GM12874 (cell line): ENCODE measurements at regions not wholly inside any gene's neighbourhood (a gene's known extent, or its start where the extent isn't known, plus 50 kb on each side); places are given as distances from the start of the nearest gene placed in this dataset.

Experiments used
- CTCF ChIP-seq: IDR thresholded peaks from 2 replicates; pipeline ENCODE4 v1.5.1; 2011; ENCODE audit warnings: low read depth, mild to moderate bottlenecking, control low read depth, low read length, moderate library complexity; ENCODE audit not compliant: insufficient read depth

GRCh38 chr4:61086979-61087378, 113.1 kb upstream of the ADGRL3 start:
- TF ChIP-seq CTCF, result no peak

- TF ChIP-seq CTCF, result no peak
Measured at GRCh38 chr4:61094854-61095598, 105.1 kb upstream of the ADGRL3 start.

GRCh38 chr4:61128682-61129081, 71.4 kb upstream of the ADGRL3 start:
- TF ChIP-seq CTCF, result no peak

GRCh38 chr4:61129971-61130370, 70.2 kb upstream of the ADGRL3 start:
- no peak for TF ChIP-seq CTCF

GRCh38 chr4:61143461-61143860, 56.7 kb upstream of the ADGRL3 start:
- TF ChIP-seq CTCF, result no peak

GRCh38 chr4:61149278-61149677, 50.8 kb upstream of the ADGRL3 start:
- TF ChIP-seq CTCF, result no peak
